ENCODE measurements at regions not wholly inside any gene's neighbourhood (a gene's known extent, or its start where the extent isn't known, plus 50 kb on each side); places are given as distances from the start of the nearest gene placed in this dataset.

- TF ChIP-seq, protein P1, sequence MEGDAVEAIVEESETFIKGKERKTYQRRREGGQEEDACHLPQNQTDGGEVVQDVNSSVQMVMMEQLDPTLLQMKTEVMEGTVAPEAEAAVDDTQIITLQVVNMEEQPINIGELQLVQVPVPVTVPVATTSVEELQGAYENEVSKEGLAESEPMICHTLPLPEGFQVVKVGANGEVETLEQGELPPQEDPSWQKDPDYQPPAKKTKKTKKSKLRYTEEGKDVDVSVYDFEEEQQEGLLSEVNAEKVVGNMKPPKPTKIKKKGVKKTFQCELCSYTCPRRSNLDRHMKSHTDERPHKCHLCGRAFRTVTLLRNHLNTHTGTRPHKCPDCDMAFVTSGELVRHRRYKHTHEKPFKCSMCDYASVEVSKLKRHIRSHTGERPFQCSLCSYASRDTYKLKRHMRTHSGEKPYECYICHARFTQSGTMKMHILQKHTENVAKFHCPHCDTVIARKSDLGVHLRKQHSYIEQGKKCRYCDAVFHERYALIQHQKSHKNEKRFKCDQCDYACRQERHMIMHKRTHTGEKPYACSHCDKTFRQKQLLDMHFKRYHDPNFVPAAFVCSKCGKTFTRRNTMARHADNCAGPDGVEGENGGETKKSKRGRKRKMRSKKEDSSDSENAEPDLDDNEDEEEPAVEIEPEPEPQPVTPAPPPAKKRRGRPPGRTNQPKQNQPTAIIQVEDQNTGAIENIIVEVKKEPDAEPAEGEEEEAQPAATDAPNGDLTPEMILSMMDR (IDR thresholded peaks at IDR 0.05) = no peak
- no peak for TF ChIP-seq POLR2A (IDR thresholded peaks at IDR 0.05)
Measured at GRCh38 chr22:48473202-48473601, 1354.5 kb downstream of the BRD1 start.

Data from heart left ventricle (tissue), 13 donors.